Calu3 (cell line): ENCODE measurements at regions not wholly inside any gene's neighbourhood (a gene's known extent, or its start where the extent isn't known, plus 50 kb on each side); places are given as distances from the start of the nearest gene placed in this dataset.

Source experiments
- BruUV-seq: library from RNA; stranded (reverse); fragments of 400-500 nt; replicated peaks from 2 replicates; lab custom pipeline; 2021; lab: Mats Ljungman, UMichigan
- CTCF ChIA-PET: fragments of 300-600 bp; sonication (Branson Sonifier 250); formaldehyde crosslinking; loops from one replicate; lab custom pipeline; 2022; ENCODE audit warnings: antibody characterized with exemption; lab: Charles Lee
- DNase-seq: peaks from one replicate; pipeline ENCODE4 v3.0.0; 2022
- H3K27ac Mint-ChIP-seq: one replicate; pipeline ENCODE4 v1.8.0; 2022; ENCODE audit warnings: mixed read lengths; ENCODE audit not compliant: unreplicated experiment
- H3K27me3 Mint-ChIP-seq: one replicate; pipeline ENCODE4 v1.8.0; 2022; ENCODE audit warnings: mixed read lengths; ENCODE audit not compliant: unreplicated experiment
- H3K36me3 Mint-ChIP-seq: one replicate; pipeline ENCODE4 v1.8.0; 2022; ENCODE audit warnings: mild to moderate bottlenecking, moderate library complexity, mixed read lengths; ENCODE audit not compliant: insufficient read depth, unreplicated experiment
- H3K4me1 Mint-ChIP-seq: one replicate; pipeline ENCODE4 v1.8.0; 2022; ENCODE audit warnings: mild to moderate bottlenecking, low read depth, mixed read lengths; ENCODE audit not compliant: unreplicated experiment
- H3K4me3 Mint-ChIP-seq: one replicate; pipeline ENCODE4 v1.8.0; 2022; ENCODE audit warnings: mild to moderate bottlenecking, low read depth, moderate library complexity, mixed read lengths; ENCODE audit not compliant: unreplicated experiment
- H3K9me3 Mint-ChIP-seq: one replicate; pipeline ENCODE4 v1.8.0; 2022; ENCODE audit warnings: low read depth, mixed read lengths; ENCODE audit not compliant: unreplicated experiment
- CTCF ChIP-seq: fragments of 200-600 bp; IDR thresholded peaks from one replicate; pipeline ENCODE4 v1.8.0; 2022; ENCODE audit warnings: antibody characterized with exemption; ENCODE audit not compliant: unreplicated experiment
- intact Hi-C: fragments of 100-400 bp; cut with micrococcal nuclease; formaldehyde crosslinking; loops from one replicate; pipeline ENCODE4 v1.10.0; 2022; ENCODE audit not compliant: unreplicated experiment

DNA sequence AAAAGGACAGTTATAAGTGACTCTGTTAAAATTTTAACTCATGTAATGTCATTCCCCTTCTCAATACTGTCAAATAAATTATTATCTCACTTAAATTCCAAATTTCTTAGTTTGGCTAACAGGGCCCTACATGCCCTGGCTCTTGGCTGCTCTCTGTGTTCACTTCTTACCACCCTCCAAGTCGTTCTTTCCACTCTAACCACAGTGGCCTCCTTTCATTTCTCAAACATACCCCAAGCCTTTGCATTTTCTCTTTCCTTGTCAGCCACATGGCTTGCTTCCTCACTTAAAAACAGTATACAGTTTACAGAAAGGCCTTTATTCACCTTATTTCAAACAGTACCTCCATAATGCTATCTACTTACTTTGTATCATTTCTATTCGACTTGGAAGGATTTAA lies 737.1 kb upstream of the ZWINT start:
- no peak for TF ChIP-seq CTCF
- Mint-ChIP-seq H3K4me3 (no peak overlapping the region), H3K27ac (no peak overlapping the region), H3K36me3 (no peaks in the 10 kb centered on the region), H3K9me3 (no peaks in the 10 kb centered on the region), H3K4me1 (peaks cover 8% of the 10 kb centered on the region), H3K27me3 (no peaks in the 10 kb centered on the region)
- intact Hi-C loops = no loop called here
- BruUV-seq = no TSS peak
- DNase-seq = no peak
- CTCF ChIA-PET = interaction anchor here (0.7 kb wide), 1 partner anchor 42 kb away, joined by 3 read pairs; no protein-coding TSS in a partner anchor

GRCh38 chr10:57096044-57096443 lies 735.0 kb upstream of the ZWINT start:
- Mint-ChIP-seq H3K36me3 (no peaks in the 10 kb centered on the region), H3K27me3 (no peaks in the 10 kb centered on the region), H3K4me3 (no peak overlapping the region), H3K27ac (no peak overlapping the region), H3K9me3 (no peaks in the 10 kb centered on the region), H3K4me1 (no peaks in the 10 kb centered on the region)
- BruUV-seq = no TSS peak
- no peak for DNase-seq
- TF ChIP-seq CTCF = no peak
- CTCF ChIA-PET = no interaction called here
- intact Hi-C loops = no loop called here

DNA sequence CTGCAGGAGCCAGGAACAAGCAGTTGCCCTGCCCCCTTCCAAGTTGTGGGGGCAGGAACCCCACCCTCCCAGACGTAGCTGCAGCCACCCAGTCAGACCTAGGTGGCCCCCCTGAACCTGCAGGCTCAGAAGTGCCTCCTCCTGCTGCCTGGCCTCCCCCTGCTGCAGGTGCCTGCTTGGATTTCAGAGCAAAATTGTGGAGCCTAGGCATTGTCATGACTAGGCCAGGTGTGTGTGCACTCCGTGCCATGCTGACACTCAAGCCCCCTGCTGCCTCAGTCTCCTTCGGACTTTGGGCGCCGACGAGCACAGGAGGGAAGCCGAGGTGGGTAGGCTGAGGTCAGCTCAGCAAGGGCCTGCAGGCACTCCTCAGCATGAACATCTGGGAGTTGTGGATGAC lies 733.9 kb upstream of the ZWINT start:
- H3K4me3 Mint-ChIP-seq = no peak overlapping the region
- H3K27ac Mint-ChIP-seq = no peak overlapping the region
- CTCF ChIA-PET = no interaction called here

GRCh38 chr10:57094083-57094482 lies 733.0 kb upstream of the ZWINT start:
- intact Hi-C loops = no loop called here

More for the DNA sequence above, 733.9 kb upstream of the ZWINT start:
- TF ChIP-seq CTCF = no peak
- no TSS peak for BruUV-seq
- no peak for DNase-seq
- no peaks in the 10 kb centered on the region for H3K36me3 Mint-ChIP-seq
- intact Hi-C loops = no loop called here
- H3K9me3 Mint-ChIP-seq = no peaks in the 10 kb centered on the region
- no peaks in the 10 kb centered on the region for H3K27me3 Mint-ChIP-seq
- no peaks in the 10 kb centered on the region for H3K4me1 Mint-ChIP-seq

More at GRCh38 chr10:57094083-57094482, 733.0 kb upstream of the ZWINT start:
- CTCF ChIA-PET = no interaction called here
- no peak for TF ChIP-seq CTCF
- H3K36me3 Mint-ChIP-seq = no peaks in the 10 kb centered on the region
- no peak overlapping the region for H3K4me3 Mint-ChIP-seq
- BruUV-seq = no TSS peak
- H3K27me3 Mint-ChIP-seq = no peaks in the 10 kb centered on the region
- DNase-seq = no peak
- H3K27ac Mint-ChIP-seq = no peak overlapping the region
- H3K9me3 Mint-ChIP-seq = no peaks in the 10 kb centered on the region
- H3K4me1 Mint-ChIP-seq = no peaks in the 10 kb centered on the region
